MM.1S (cell line): ENCODE measurements at regions not wholly inside any gene's neighbourhood (a gene's known extent, or its start where the extent isn't known, plus 50 kb on each side); places are given as distances from the start of the nearest gene placed in this dataset.

Source experiments
- EZH2 ChIP-seq: fragments of 300-600 bp; sonication (generic); optimal IDR thresholded peaks from 2 replicates; pipeline ENCODE3; 2017; ENCODE audit warnings: low read depth, mild to moderate bottlenecking, antibody characterized with exemption, low read length, mixed read lengths
- EZH2phosphoT487 ChIP-seq: fragments of 300-600 bp; sonication (generic); IDR thresholded peaks from 2 replicates; pipeline ENCODE4 v1.6.1; 2018; ENCODE audit warnings: antibody characterized with exemption, low read length

DNA sequence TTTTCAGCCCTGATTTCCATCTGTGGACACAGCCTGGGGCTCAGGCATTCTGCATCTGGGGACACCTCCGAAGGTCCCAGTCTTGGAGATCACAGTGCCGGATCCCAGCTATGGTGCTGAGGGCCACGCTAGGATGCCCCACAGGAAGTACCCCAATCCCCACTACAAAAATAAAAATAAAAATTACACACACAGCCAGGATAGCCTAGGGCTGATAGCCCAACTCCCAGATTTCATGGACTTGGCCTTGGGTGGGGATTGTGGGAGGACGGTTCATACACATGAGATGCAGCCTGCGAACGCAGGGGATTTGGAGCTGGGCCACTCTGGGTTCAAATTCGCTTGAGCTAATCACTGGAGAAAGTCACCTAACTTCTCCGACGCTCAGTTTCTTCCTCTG is 237.7 kb downstream of the BUD13 start:
- TF ChIP-seq EZH2phosphoT487 (no peak), EZH2 (no peak)
